ENCODE measurements at regions not wholly inside any gene's neighbourhood (a gene's known extent, or its start where the extent isn't known, plus 50 kb on each side); places are given as distances from the start of the nearest gene placed in this dataset.
"Not testable (repeated sequence)": the region's sequence is repeated elsewhere in the genome, so short reads cannot be mapped to it uniquely, and the experiment has no call there.

DNA sequence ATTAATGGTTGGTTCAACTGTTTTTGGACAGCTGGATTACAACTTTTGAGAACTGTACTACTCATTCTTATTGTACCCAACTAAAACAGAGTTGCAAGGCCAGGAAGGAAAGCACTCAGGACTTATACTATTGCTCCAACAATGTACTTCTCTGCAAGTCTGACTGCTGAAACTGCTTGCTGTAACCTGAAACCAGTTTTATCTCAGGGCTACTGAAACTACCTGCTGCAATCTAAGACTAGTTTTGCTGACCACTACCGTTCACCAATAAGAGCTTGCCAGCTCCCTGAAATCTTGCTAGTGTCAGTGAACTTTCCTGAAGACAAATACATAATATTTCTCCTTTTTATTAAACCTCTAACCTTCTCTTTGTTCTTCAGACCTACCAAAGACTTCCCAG is 157.3 kb downstream of the CDCA7 start:
- DNase-seq (ENCODE audit: low read depth) = no peak
- no peak overlapping the region for H3K4me3 ChIP-seq (ENCODE audit: control insufficient read depth, low read depth, low read length)
- TF ChIP-seq, protein P1, sequence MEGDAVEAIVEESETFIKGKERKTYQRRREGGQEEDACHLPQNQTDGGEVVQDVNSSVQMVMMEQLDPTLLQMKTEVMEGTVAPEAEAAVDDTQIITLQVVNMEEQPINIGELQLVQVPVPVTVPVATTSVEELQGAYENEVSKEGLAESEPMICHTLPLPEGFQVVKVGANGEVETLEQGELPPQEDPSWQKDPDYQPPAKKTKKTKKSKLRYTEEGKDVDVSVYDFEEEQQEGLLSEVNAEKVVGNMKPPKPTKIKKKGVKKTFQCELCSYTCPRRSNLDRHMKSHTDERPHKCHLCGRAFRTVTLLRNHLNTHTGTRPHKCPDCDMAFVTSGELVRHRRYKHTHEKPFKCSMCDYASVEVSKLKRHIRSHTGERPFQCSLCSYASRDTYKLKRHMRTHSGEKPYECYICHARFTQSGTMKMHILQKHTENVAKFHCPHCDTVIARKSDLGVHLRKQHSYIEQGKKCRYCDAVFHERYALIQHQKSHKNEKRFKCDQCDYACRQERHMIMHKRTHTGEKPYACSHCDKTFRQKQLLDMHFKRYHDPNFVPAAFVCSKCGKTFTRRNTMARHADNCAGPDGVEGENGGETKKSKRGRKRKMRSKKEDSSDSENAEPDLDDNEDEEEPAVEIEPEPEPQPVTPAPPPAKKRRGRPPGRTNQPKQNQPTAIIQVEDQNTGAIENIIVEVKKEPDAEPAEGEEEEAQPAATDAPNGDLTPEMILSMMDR (IDR thresholded peaks at IDR 0.05; ENCODE audit: control insufficient read depth, insufficient read depth, low read depth, low read length, missing control alignments) = no peak

DNA sequence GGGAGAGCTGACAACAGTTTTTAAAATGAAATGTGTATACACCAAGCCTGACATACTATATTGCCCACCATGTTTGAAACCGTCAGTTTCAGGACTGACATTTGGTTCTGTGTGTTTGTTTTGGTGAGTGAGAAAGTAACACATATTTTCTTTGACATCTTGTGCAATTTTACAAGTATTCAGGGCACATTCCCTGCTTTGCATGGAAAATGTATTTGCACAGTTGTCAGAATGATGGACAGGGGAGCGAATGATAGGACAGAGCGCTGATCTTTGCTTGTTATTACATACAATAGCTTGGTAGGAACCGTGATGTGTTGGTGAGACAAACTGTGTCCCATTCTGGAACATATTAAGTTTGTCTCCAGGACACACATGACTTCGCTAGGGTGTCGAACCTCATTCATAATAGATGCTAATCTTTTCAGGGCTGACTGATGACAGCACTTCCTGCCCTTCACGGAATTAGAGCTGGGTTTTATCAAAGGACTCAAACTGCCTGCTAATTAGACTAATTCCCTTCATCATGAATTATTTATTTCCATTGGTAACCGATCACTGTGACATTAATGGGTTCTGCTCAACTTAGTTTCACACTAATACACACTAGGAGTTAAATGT is 158.5 kb downstream of the CDCA7 start:
- no peak overlapping the region for H3K4me3 ChIP-seq (ENCODE audit: control insufficient read depth, low read depth, low read length)
- TF ChIP-seq, protein P1 (IDR thresholded peaks at IDR 0.05; ENCODE audit: control insufficient read depth, insufficient read depth, low read depth, low read length, missing control alignments) = no peak
- DNase-seq (ENCODE audit: low read depth) = no peak

DNA sequence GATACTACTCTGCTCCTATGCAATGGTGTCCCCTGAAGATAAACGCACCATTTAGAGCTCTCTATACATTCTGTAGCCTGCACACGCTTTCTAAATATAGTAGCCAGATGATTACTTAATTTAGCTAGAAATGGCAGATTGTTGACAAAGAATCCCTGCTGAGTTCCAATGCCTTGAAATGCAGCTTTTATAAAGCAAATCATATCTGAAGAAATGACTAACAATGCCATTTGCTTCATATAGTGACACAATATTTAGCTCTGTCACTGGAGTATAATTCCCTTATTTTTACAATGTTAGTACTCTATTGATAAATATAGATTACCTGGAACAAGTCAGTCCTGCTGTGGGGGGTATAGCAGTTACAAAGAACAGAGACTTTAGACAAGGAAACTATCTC is 166.2 kb downstream of the CDCA7 start:
- TF ChIP-seq, protein P1 (IDR thresholded peaks at IDR 0.05; ENCODE audit: control insufficient read depth, insufficient read depth, low read depth, low read length, missing control alignments) = no peak
- H3K4me3 ChIP-seq (ENCODE audit: control insufficient read depth, low read depth, low read length) = no peak overlapping the region
- DNase-seq (ENCODE audit: low read depth) = no peak

DNA sequence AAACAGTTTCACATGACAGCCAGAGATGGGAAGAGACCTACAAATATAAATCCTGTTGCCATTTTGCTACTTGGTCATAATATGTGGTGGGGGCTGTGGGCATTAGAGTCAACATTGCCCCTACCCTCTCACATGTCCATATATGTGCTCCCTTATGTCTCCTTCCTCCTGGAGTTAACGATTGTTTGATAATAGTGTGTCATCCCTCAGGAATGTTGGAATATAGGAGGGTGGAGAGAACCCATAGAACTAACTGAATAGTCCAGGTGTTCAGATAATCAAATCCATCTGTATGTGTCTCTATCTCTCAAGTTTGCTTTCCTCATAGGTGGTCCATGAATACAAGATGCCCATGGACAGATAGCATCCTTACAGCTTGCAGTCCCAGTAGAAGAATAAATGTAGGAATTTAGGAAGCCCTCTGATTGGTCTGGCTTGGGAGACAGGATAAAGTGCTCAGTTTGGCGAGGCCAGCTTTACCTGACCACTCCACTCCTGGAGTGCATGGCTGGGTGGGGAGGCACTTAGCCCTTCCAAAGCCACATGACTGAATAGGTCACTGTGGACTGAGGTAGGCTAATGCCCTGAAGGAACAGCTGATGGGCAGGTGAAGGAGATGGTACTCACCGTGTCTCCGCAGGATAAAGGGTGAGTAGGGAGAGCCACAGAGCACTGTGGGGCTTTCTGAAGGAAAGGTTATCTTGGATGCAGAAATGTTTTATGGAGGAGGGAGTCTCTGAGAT is 166.9 kb downstream of the CDCA7 start:
- H3K4me3 ChIP-seq (ENCODE audit: control insufficient read depth, low read depth, low read length) = no peak overlapping the region
- DNase-seq (ENCODE audit: low read depth) = no peak
- TF ChIP-seq, protein P1 (IDR thresholded peaks at IDR 0.05; ENCODE audit: control insufficient read depth, insufficient read depth, low read depth, low read length, missing control alignments) = no peak

DNA sequence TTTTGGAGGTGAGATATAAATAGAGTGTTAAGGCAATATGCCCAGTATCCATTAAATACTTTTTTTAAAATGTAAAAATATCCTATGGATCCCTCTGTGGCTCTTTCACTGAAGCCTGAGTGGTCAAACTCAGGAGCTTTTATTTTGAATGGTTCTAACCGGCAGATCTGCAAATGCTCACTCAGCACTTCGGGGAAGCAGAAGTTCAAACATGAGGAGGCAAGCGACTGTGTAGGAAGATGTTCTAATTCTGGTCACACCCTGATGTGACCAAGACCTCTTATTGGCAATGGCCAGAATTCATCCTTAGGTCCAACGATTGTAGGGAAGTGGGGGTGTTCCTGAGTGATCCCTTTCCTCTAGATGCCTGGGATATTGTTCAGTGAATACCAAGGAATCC is 168.8 kb downstream of the CDCA7 start:
- TF ChIP-seq, protein P1 (IDR thresholded peaks at IDR 0.05; ENCODE audit: control insufficient read depth, insufficient read depth, low read depth, low read length, missing control alignments) = no peak
- no peak overlapping the region for H3K4me3 ChIP-seq (ENCODE audit: control insufficient read depth, low read depth, low read length)
- no peak for DNase-seq (ENCODE audit: low read depth)

DNA sequence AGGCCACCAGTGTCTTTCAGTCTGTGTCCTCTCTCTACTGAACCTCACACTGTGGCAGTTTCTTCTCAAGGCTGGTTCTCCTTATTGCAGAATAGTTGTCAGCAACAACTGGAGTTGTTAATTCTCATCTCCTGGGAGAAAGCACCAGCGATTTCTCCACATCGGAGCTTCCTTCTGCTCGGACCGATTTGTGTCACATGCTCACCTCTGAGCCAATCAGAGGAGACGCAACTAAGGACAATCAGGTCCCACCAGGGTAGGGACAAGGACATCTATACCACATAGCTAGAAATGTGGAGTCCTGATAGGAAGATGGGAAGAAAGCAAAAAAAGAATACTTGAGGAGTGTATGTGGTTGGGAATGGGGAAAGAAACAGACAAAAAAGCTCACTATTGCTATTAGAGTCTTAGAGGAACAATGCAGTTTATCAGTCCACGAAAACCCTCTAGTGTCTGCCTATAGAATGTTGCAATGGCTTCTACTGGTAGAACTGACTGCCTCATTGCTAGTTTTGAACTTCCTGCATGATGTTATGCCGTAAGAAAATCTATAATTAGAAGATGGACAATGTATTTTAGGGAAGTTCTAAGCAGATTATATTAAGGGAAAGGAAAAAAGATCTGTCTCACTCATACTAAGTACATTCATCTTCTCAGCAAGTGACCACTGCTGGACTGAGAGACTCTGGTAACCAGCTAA is 169.7 kb downstream of the CDCA7 start:
- no peak overlapping the region for H3K4me3 ChIP-seq (ENCODE audit: control insufficient read depth, low read depth, low read length)
- DNase-seq (ENCODE audit: low read depth) = no peak
- TF ChIP-seq, protein P1 (IDR thresholded peaks at IDR 0.05; ENCODE audit: control insufficient read depth, insufficient read depth, low read depth, low read length, missing control alignments) = no peak

DNA sequence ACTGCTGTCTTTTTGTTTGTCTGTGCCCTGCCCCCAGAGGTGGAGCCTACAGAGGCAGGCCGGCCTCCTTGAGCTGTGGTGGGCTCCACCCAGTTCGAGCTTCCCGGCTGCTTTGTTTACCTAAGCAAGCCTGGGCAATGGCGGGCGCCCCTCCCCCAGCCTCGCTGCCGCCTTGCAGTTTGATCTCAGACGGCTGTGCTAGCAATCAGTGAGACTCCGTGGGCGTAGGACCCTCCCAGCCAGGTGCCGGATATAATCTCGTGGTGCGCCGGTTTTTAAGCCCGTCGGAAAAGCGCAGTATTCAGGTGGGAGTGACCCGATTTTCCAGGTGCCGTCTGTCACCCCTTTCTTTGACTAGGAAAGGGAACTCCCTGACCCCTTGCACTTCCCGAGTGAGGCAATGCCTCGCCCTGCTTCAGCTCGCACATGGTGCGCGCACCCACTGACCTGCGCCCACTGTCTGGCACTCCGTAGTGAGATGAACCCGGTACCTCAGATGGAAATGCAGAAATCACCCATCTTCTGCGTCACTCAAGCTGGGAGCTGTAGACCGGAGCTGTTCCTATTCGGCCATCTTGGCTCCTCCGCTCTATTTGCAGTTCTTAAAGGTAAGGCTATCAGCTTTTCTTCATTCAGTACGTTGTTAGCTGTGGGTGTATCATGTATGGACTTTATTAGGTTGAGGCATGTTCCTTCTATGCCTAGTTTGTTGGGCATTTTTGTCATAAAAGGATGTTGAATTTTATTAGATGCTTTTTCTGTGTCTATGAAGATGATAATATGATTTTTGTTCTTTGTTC is 178.3 kb downstream of the CDCA7 start:
- DNase-seq (ENCODE audit: low read depth); H3K4me3 ChIP-seq (ENCODE audit: control insufficient read depth, low read depth, low read length): not testable (repeated sequence)

Measured in AG09309 (cell line).